ENCODE measurements at regions not wholly inside any gene's neighbourhood (a gene's known extent, or its start where the extent isn't known, plus 50 kb on each side); places are given as distances from the start of the nearest gene placed in this dataset.
"Not testable (repeated sequence)": the region's sequence is repeated elsewhere in the genome, so short reads cannot be mapped to it uniquely, and the experiment has no call there.

GRCh38 chr22:26768156-26768515, 110.7 kb downstream of the MIAT start:
- no peak for DNase-seq (ENCODE audit: low read depth in 2 of 3, low spot score in 2 of 3)

GRCh38 chr22:26768952-26769351, 111.6 kb downstream of the MIAT start:
- no peak for DNase-seq (ENCODE audit: low read depth in 2 of 3, low spot score in 2 of 3)

GRCh38 chr22:26769663-26770062, 112.3 kb downstream of the MIAT start:
- no peak for DNase-seq (ENCODE audit: low read depth in 2 of 3, low spot score in 2 of 3)

GRCh38 chr22:26770624-26771023, 113.2 kb downstream of the MIAT start:
- DNase-seq (ENCODE audit: low read depth in 2 of 3, low spot score in 2 of 3): no peak

- not testable (repeated sequence) for DNase-seq (ENCODE audit: low read depth in 2 of 3, low spot score in 2 of 3)
Measured at GRCh38 chr22:26773054-26773453, 115.7 kb downstream of the MIAT start.

GRCh38 chr22:26775394-26775793, 118.0 kb downstream of the MIAT start:
- DNase-seq (ENCODE audit: low read depth in 2 of 3, low spot score in 2 of 3): no peak

- DNase-seq (ENCODE audit: low read depth in 2 of 3, low spot score in 2 of 3): no peak
Measured at GRCh38 chr22:26777156-26777801, 119.9 kb downstream of the MIAT start.

- no peak for DNase-seq (ENCODE audit: low read depth in 2 of 3, low spot score in 2 of 3)
Measured at GRCh38 chr22:26778372-26778771, 121.0 kb downstream of the MIAT start.

GRCh38 chr22:26779108-26779507, 121.7 kb downstream of the MIAT start:
- DNase-seq (ENCODE audit: low read depth in 2 of 3, low spot score in 2 of 3): no peak

GRCh38 chr22:26779929-26780328, 122.5 kb downstream of the MIAT start:
- no peak for DNase-seq (ENCODE audit: low read depth in 2 of 3, low spot score in 2 of 3)

GRCh38 chr22:26780521-26780920, 123.1 kb downstream of the MIAT start:
- no peak for DNase-seq (ENCODE audit: low read depth in 2 of 3, low spot score in 2 of 3)

- no peak for DNase-seq (ENCODE audit: low read depth in 2 of 3, low spot score in 2 of 3)
Measured at GRCh38 chr22:26781062-26781461, 123.7 kb downstream of the MIAT start.

GRCh38 chr22:26781596-26781995, 124.2 kb downstream of the MIAT start:
- DNase-seq (ENCODE audit: low read depth in 2 of 3, low spot score in 2 of 3): no peak

- DNase-seq (ENCODE audit: low read depth in 2 of 3, low spot score in 2 of 3): no peak
Measured at GRCh38 chr22:26783885-26784284, 126.5 kb downstream of the MIAT start.

GRCh38 chr22:26784772-26785171, 127.4 kb downstream of the MIAT start:
- no peak for DNase-seq (ENCODE audit: low read depth in 2 of 3, low spot score in 2 of 3)

GRCh38 chr22:26785932-26786331, 128.5 kb downstream of the MIAT start:
- DNase-seq (ENCODE audit: low read depth in 2 of 3, low spot score in 2 of 3): peak in 2 of 3 donors; percentile 5 to 58

- DNase-seq (ENCODE audit: low read depth in 2 of 3, low spot score in 2 of 3): no peak
Measured at GRCh38 chr22:26786398-26786797, 129.0 kb downstream of the MIAT start.

- no peak for DNase-seq (ENCODE audit: low read depth in 2 of 3, low spot score in 2 of 3)
Measured at GRCh38 chr22:26789951-26790350, 132.6 kb downstream of the MIAT start.

GRCh38 chr22:26792522-26792921, 135.1 kb downstream of the MIAT start:
- no peak for DNase-seq (ENCODE audit: low read depth in 2 of 3, low spot score in 2 of 3)

- no peak for DNase-seq (ENCODE audit: low read depth in 2 of 3, low spot score in 2 of 3)
Measured at GRCh38 chr22:26796785-26797184, 139.4 kb downstream of the MIAT start.

GRCh38 chr22:26797910-26798309, 140.5 kb downstream of the MIAT start:
- DNase-seq (ENCODE audit: low read depth in 2 of 3, low spot score in 2 of 3): no peak

- DNase-seq (ENCODE audit: low read depth in 2 of 3, low spot score in 2 of 3): no peak
Measured at GRCh38 chr22:26798462-26799065, 141.2 kb downstream of the MIAT start.

GRCh38 chr22:26800858-26801257, 143.5 kb downstream of the MIAT start:
- DNase-seq (ENCODE audit: low read depth in 2 of 3, low spot score in 2 of 3): no peak

All from hematopoietic multipotent progenitor cell (in vitro differentiated cells).